ENCODE measurements at regions not wholly inside any gene's neighbourhood (a gene's known extent, or its start where the extent isn't known, plus 50 kb on each side); places are given as distances from the start of the nearest gene placed in this dataset.

GRCh38 chr13:48591889-48592687 lies 59.2 kb upstream of the RCBTB2 start:
- H2AFZ ChIP-seq (ENCODE audit: low read depth, low read length), result no peak overlapping the region
- no peaks in the 10 kb centered on the region for H3K4me1 ChIP-seq (ENCODE audit: insufficient read depth, low read length)
- no peaks in the 10 kb centered on the region for H4K20me1 ChIP-seq (ENCODE audit: insufficient read depth, low read length)
- Mint-ChIP-seq H3K9me3 (ENCODE audit: unreplicated experiment) (peaks cover 2% of the 10 kb centered on the region), H3K4me1 (ENCODE audit: low read depth, unreplicated experiment) (peaks cover 22% of the 10 kb centered on the region), H3K36me3 (ENCODE audit: low read depth, unreplicated experiment) (no peaks in the 10 kb centered on the region), H3K27ac (ENCODE audit: unreplicated experiment) (no peak overlapping the region), H3K4me3 (ENCODE audit: unreplicated experiment) (no peak overlapping the region), H3K27me3 (ENCODE audit: low read depth, unreplicated experiment) (no peaks in the 10 kb centered on the region)
- H3K79me2 ChIP-seq (ENCODE audit: insufficient read depth, low read length), result no peaks in the 10 kb centered on the region
- TF ChIP-seq EZH2 (IDR thresholded peaks at IDR 0.05; ENCODE audit: insufficient read depth, low read length) (no peak), CTCF (IDR thresholded peaks at IDR 0.05; ENCODE audit: insufficient read depth, low read depth, low read length) (no peak)
- no peak overlapping the region for H3K27ac ChIP-seq (ENCODE audit: low read depth, low read length)
- no peak overlapping the region for H3K9ac ChIP-seq (ENCODE audit: low read length)
- H3K4me2 ChIP-seq (ENCODE audit: low read length), result no peak overlapping the region
- DNase-seq (ENCODE audit: low read depth), result no peak
- H3K36me3 ChIP-seq (ENCODE audit: insufficient read depth, low read length), result no peaks in the 10 kb centered on the region
- H3K9me3 ChIP-seq (ENCODE audit: insufficient read depth, low read depth, low read length), result no peaks in the 10 kb centered on the region
- no peak overlapping the region for H3K4me3 ChIP-seq (ENCODE audit: insufficient read depth, low read depth, low read length)
- no peak for FAIRE-seq
- H3K27me3 ChIP-seq (ENCODE audit: insufficient read depth, low read length), result no peaks in the 10 kb centered on the region

GRCh38 chr13:48592688-48593049 lies 59.8 kb upstream of the RCBTB2 start:
- H2AFZ ChIP-seq (ENCODE audit: low read depth, low read length), result no peak overlapping the region
- H4K20me1 ChIP-seq (ENCODE audit: insufficient read depth, low read length), result no peaks in the 10 kb centered on the region
- no peaks in the 10 kb centered on the region for H3K4me1 ChIP-seq (ENCODE audit: insufficient read depth, low read length)
- FAIRE-seq (no peak), DNase-seq (ENCODE audit: low read depth) (no peak)
- H3K27ac ChIP-seq (ENCODE audit: low read depth, low read length), result no peak overlapping the region
- Mint-ChIP-seq H3K27ac (ENCODE audit: unreplicated experiment) (no peak overlapping the region), H3K36me3 (ENCODE audit: low read depth, unreplicated experiment) (no peaks in the 10 kb centered on the region), H3K4me3 (ENCODE audit: unreplicated experiment) (no peak overlapping the region), H3K4me1 (ENCODE audit: low read depth, unreplicated experiment) (peaks cover 22% of the 10 kb centered on the region), H3K9me3 (ENCODE audit: unreplicated experiment) (peaks cover 2% of the 10 kb centered on the region), H3K27me3 (ENCODE audit: low read depth, unreplicated experiment) (no peaks in the 10 kb centered on the region)
- H3K27me3 ChIP-seq (ENCODE audit: insufficient read depth, low read length), result no peaks in the 10 kb centered on the region
- H3K79me2 ChIP-seq (ENCODE audit: insufficient read depth, low read length), result no peaks in the 10 kb centered on the region
- TF ChIP-seq CTCF (IDR thresholded peaks at IDR 0.05; ENCODE audit: insufficient read depth, low read depth, low read length) (no peak), EZH2 (IDR thresholded peaks at IDR 0.05; ENCODE audit: insufficient read depth, low read length) (no peak)
- no peak overlapping the region for H3K4me3 ChIP-seq (ENCODE audit: insufficient read depth, low read depth, low read length)
- H3K4me2 ChIP-seq (ENCODE audit: low read length), result no peak overlapping the region
- H3K36me3 ChIP-seq (ENCODE audit: insufficient read depth, low read length), result no peaks in the 10 kb centered on the region
- H3K9ac ChIP-seq (ENCODE audit: low read length), result no peak overlapping the region
- no peaks in the 10 kb centered on the region for H3K9me3 ChIP-seq (ENCODE audit: insufficient read depth, low read depth, low read length)

GRCh38 chr13:48593536-48593935 lies 60.2 kb upstream of the CYSLTR2 start:
- H3K4me1 ChIP-seq (ENCODE audit: insufficient read depth, low read length), result no peaks in the 10 kb centered on the region
- no peaks in the 10 kb centered on the region for H3K9me3 ChIP-seq (ENCODE audit: insufficient read depth, low read depth, low read length)
- H3K4me3 ChIP-seq (ENCODE audit: insufficient read depth, low read depth, low read length), result no peak overlapping the region
- no peak overlapping the region for H3K4me2 ChIP-seq (ENCODE audit: low read length)
- H3K9ac ChIP-seq (ENCODE audit: low read length), result no peak overlapping the region
- Mint-ChIP-seq H3K4me1 (ENCODE audit: low read depth, unreplicated experiment) (peaks cover 22% of the 10 kb centered on the region), H3K9me3 (ENCODE audit: unreplicated experiment) (peaks cover 8% of the 10 kb centered on the region), H3K4me3 (ENCODE audit: unreplicated experiment) (no peak overlapping the region), H3K27me3 (ENCODE audit: low read depth, unreplicated experiment) (no peaks in the 10 kb centered on the region), H3K27ac (ENCODE audit: unreplicated experiment) (no peak overlapping the region), H3K36me3 (ENCODE audit: low read depth, unreplicated experiment) (no peaks in the 10 kb centered on the region)
- FAIRE-seq (no peak), DNase-seq (ENCODE audit: low read depth) (no peak)
- no peaks in the 10 kb centered on the region for H3K79me2 ChIP-seq (ENCODE audit: insufficient read depth, low read length)
- H4K20me1 ChIP-seq (ENCODE audit: insufficient read depth, low read length), result no peaks in the 10 kb centered on the region
- TF ChIP-seq EZH2 (IDR thresholded peaks at IDR 0.05; ENCODE audit: insufficient read depth, low read length) (no peak), CTCF (IDR thresholded peaks at IDR 0.05; ENCODE audit: insufficient read depth, low read depth, low read length) (no peak)
- no peaks in the 10 kb centered on the region for H3K36me3 ChIP-seq (ENCODE audit: insufficient read depth, low read length)
- H3K27me3 ChIP-seq (ENCODE audit: insufficient read depth, low read length), result no peaks in the 10 kb centered on the region
- H3K27ac ChIP-seq (ENCODE audit: low read depth, low read length), result no peak overlapping the region
- H2AFZ ChIP-seq (ENCODE audit: low read depth, low read length), result no peak overlapping the region

All from astrocyte (in vitro differentiated cells and primary cell).